SK-N-SH treated with all-trans-retinoic acid at 6 μM for 48 hours (cell line): ENCODE measurements at regions not wholly inside any gene's neighbourhood (a gene's known extent, or its start where the extent isn't known, plus 50 kb on each side); places are given as distances from the start of the nearest gene placed in this dataset.

Source experiments
- ATAC-seq: fragments of 200-7000 bp; cut with Tn5 transposase; 3 replicates; pipeline ENCODE4 v1.9.1; 2020; ENCODE audit warnings: mild to moderate bottlenecking, moderate library complexity
- ARNTL ChIP-seq: fragments of 450-650 bp; formaldehyde crosslinking; IDR thresholded peaks from 2 replicates; pipeline ENCODE4 v1.5.0; 2020; ENCODE audit warnings: low read depth, mild to moderate bottlenecking, moderate library complexity, borderline replicate concordance
- BACH2 ChIP-seq: fragments of 250-450 bp; sonication (Bioruptor Pico); IDR thresholded peaks from 2 replicates; pipeline ENCODE4 v1.9.0; 2021; ENCODE audit warnings: mild to moderate bottlenecking, borderline replicate concordance
- CSDC2 ChIP-seq: fragments of 250-450 bp; sonication (Bioruptor Pico); IDR thresholded peaks from 2 replicates; pipeline ENCODE4 v1.5.0; 2020; ENCODE audit warnings: mild to moderate bottlenecking, moderate library complexity
- ESRRG ChIP-seq: fragments of 250-450 bp; sonication (Bioruptor Pico); IDR thresholded peaks from 2 replicates; pipeline ENCODE4 v1.6.1; 2021; ENCODE audit warnings: mild to moderate bottlenecking
- GLIS3 ChIP-seq: fragments of 250-450 bp; sonication (Bioruptor Pico); IDR thresholded peaks from 2 replicates; pipeline ENCODE4 v1.5.0; 2020; ENCODE audit warnings: mild to moderate bottlenecking, moderate library complexity
- ISL1 ChIP-seq: fragments of 250-450 bp; sonication (Bioruptor Pico); IDR thresholded peaks from 2 replicates; pipeline ENCODE4 v2.1.2; 2022; ENCODE audit warnings: mild to moderate bottlenecking, moderate library complexity
- OSR1 ChIP-seq: fragments of 250-450 bp; sonication (Bioruptor Pico); IDR thresholded peaks from 2 replicates; pipeline ENCODE4 v1.8.0; 2022; ENCODE audit warnings: moderate library complexity, mild to moderate bottlenecking, inconsistent platforms
- PPARA ChIP-seq: fragments of 250-450 bp; sonication (Bioruptor Pico); IDR thresholded peaks from 2 replicates; pipeline ENCODE4 v1.5.0; 2020; ENCODE audit warnings: mild to moderate bottlenecking, borderline replicate concordance
- RARB ChIP-seq: fragments of 250-450 bp; sonication (Bioruptor Pico); IDR thresholded peaks from 2 replicates; pipeline ENCODE4 v1.8.0; 2021; ENCODE audit warnings: mild to moderate bottlenecking, moderate library complexity
- SNAI2 ChIP-seq: fragments of 250-450 bp; sonication (Bioruptor Pico); IDR thresholded peaks from 2 replicates; pipeline ENCODE4 v1.5.0; 2020; ENCODE audit warnings: mild to moderate bottlenecking, moderate library complexity
- TCF4 ChIP-seq: fragments of 250-450 bp; sonication (Bioruptor Pico); IDR thresholded peaks from 2 replicates; pipeline ENCODE4 v1.8.0; 2021; ENCODE audit warnings: mild to moderate bottlenecking, moderate library complexity, borderline replicate concordance
- TOX ChIP-seq: fragments of 250-450 bp; sonication (Bioruptor Pico); IDR thresholded peaks from 2 replicates; pipeline ENCODE4 v1.8.0; 2021; ENCODE audit warnings: mild to moderate bottlenecking, moderate library complexity, borderline replicate concordance
- ZC3H10 ChIP-seq: fragments of 250-450 bp; sonication (Bioruptor Pico); IDR thresholded peaks from 2 replicates; pipeline ENCODE4 v1.5.1; 2021; ENCODE audit warnings: mild to moderate bottlenecking, moderate library complexity
- ZFP3 ChIP-seq: fragments of 250-450 bp; sonication (Bioruptor Pico); IDR thresholded peaks from 2 replicates; pipeline ENCODE4 v1.5.0; 2020; ENCODE audit warnings: mild to moderate bottlenecking, moderate library complexity
- ZFP30 ChIP-seq: fragments of 450-650 bp; formaldehyde crosslinking; IDR thresholded peaks from 2 replicates; pipeline ENCODE4 v1.5.0; 2022; ENCODE audit warnings: mild to moderate bottlenecking, moderate library complexity
- ZNF565 ChIP-seq: fragments of 450-650 bp; formaldehyde crosslinking; conservative IDR thresholded peaks from 2 replicates; pipeline ENCODE4 v1.5.0; 2020; ENCODE audit warnings: low read depth, mild to moderate bottlenecking, moderate library complexity
- ZNF70 ChIP-seq: fragments of 450-650 bp; formaldehyde crosslinking; IDR thresholded peaks from 2 replicates; pipeline ENCODE4 v1.5.0; 2020; ENCODE audit warnings: mild to moderate bottlenecking, moderate library complexity
- ZNF8 ChIP-seq: fragments of 450-650 bp; formaldehyde crosslinking; IDR thresholded peaks from 2 replicates; pipeline ENCODE4 v1.5.0; 2020; ENCODE audit warnings: mild to moderate bottlenecking, moderate library complexity
- TF ChIP-seq, protein P1 (sequence below): fragments of 250-450 bp; sonication (Bioruptor Pico); IDR thresholded peaks from 2 replicates; pipeline ENCODE4 v1.5.0; 2020; ENCODE audit warnings: mild to moderate bottlenecking, moderate library complexity
- TF ChIP-seq, protein P2 (sequence below): fragments of 250-450 bp; sonication (Bioruptor Pico); IDR thresholded peaks from 2 replicates; pipeline ENCODE4 v1.8.0; 2021; ENCODE audit warnings: low read depth, mild to moderate bottlenecking, moderate library complexity, borderline replicate concordance
- TF ChIP-seq, protein P3 (sequence below): fragments of 250-450 bp; sonication (Bioruptor Pico); IDR thresholded peaks from 2 replicates; pipeline ENCODE4 v1.5.1; 2021; ENCODE audit warnings: mild to moderate bottlenecking, moderate library complexity
- TF ChIP-seq, protein P4 (sequence below): fragments of 250-450 bp; sonication (Bioruptor Pico); IDR thresholded peaks from 2 replicates; pipeline ENCODE4 v1.8.0; 2020; ENCODE audit warnings: mild to moderate bottlenecking, moderate library complexity, borderline replicate concordance
- TF ChIP-seq, protein P5 (sequence below): fragments of 250-450 bp; sonication (Bioruptor Pico); IDR thresholded peaks from 2 replicates; pipeline ENCODE4 v1.5.1; 2020; ENCODE audit warnings: low read depth, mild to moderate bottlenecking, moderate library complexity

DNA sequence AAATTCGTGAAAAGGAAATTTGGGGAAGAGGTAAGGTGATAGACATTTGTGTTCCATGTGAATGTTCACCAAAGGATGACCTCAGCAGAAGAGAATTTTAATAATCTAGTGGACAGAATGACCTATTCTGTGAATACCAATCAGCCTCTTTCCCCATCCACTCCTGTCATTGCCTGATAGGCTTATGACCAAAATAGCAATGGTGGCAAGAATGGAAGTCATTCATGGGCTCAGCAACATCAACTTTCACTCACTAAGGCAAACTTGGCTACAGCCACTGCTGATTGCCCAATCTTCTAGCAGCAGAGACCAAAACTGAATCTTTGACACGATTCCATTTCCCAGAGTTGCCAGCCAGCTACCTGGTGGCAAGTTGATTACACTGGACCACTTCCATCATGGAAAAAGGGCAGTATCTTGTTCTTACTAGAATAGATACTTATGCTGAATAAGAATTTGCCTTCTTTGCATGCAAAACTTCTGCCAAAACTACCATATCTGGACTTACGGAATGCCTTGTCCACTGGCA is 348.7 kb upstream of the PBX1 start:
- no peak for ATAC-seq
- TF ChIP-seq ZFP30 (CRISPR knock-in tag) (no peak), ZNF70 (CRISPR knock-in tag) (no peak), ARNTL (CRISPR knock-in tag) (no peak), CSDC2 (CRISPR knock-in tag) (no peak), OSR1 (CRISPR knock-in tag) (no peak), ZC3H10 (CRISPR knock-in tag) (no peak)

DNA sequence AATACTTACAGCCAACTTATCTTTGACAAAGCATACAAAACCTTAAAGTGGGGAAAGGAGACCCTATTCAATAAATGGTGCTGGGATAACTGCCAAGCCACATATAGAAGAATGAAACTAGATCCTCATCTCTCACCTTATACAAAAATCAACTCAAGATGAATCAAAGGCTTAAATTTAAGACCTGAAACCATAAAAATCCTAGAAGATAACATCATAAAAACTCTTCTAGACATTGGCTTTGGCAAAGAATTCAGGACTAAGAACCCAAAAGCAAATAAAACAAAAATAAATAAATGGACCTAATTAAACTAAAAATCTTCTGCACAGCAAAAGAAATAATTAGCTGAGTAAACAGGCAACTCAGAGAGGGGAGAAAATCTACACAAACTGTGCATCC is 335.6 kb upstream of the PBX1 start:
- TF ChIP-seq, protein P1, sequence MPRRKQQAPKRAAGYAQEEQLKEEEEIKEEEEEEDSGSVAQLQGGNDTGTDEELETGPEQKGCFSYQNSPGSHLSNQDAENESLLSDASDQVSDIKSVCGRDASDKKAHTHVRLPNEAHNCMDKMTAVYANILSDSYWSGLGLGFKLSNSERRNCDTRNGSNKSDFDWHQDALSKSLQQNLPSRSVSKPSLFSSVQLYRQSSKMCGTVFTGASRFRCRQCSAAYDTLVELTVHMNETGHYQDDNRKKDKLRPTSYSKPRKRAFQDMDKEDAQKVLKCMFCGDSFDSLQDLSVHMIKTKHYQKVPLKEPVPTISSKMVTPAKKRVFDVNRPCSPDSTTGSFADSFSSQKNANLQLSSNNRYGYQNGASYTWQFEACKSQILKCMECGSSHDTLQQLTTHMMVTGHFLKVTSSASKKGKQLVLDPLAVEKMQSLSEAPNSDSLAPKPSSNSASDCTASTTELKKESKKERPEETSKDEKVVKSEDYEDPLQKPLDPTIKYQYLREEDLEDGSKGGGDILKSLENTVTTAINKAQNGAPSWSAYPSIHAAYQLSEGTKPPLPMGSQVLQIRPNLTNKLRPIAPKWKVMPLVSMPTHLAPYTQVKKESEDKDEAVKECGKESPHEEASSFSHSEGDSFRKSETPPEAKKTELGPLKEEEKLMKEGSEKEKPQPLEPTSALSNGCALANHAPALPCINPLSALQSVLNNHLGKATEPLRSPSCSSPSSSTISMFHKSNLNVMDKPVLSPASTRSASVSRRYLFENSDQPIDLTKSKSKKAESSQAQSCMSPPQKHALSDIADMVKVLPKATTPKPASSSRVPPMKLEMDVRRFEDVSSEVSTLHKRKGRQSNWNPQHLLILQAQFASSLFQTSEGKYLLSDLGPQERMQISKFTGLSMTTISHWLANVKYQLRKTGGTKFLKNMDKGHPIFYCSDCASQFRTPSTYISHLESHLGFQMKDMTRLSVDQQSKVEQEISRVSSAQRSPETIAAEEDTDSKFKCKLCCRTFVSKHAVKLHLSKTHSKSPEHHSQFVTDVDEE: no peak
- TF ChIP-seq GLIS3 (CRISPR knock-in tag) (no peak), CSDC2 (CRISPR knock-in tag) (no peak), ZNF565 (CRISPR knock-in tag) (no peak), PPARA (CRISPR knock-in tag) (no peak), RARB (CRISPR knock-in tag) (no peak), ARNTL (CRISPR knock-in tag) (no peak), OSR1 (CRISPR knock-in tag) (no peak), ZFP30 (CRISPR knock-in tag) (no peak), TOX (CRISPR knock-in tag) (no peak), TCF4 (CRISPR knock-in tag) (no peak), SNAI2 (CRISPR knock-in tag) (no peak), ESRRG (CRISPR knock-in tag) (no peak), ZNF8 (CRISPR knock-in tag) (no peak)
- TF ChIP-seq, protein P2, sequence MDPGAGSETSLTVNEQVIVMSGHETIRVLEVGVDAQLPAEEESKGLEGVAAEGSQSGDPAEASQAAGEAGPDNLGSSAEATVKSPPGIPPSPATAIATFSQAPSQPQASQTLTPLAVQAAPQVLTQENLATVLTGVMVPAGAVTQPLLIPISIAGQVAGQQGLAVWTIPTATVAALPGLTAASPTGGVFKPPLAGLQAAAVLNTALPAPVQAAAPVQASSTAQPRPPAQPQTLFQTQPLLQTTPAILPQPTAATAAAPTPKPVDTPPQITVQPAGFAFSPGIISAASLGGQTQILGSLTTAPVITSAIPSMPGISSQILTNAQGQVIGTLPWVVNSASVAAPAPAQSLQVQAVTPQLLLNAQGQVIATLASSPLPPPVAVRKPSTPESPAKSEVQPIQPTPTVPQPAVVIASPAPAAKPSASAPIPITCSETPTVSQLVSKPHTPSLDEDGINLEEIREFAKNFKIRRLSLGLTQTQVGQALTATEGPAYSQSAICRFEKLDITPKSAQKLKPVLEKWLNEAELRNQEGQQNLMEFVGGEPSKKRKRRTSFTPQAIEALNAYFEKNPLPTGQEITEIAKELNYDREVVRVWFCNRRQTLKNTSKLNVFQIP: no peak

DNA sequence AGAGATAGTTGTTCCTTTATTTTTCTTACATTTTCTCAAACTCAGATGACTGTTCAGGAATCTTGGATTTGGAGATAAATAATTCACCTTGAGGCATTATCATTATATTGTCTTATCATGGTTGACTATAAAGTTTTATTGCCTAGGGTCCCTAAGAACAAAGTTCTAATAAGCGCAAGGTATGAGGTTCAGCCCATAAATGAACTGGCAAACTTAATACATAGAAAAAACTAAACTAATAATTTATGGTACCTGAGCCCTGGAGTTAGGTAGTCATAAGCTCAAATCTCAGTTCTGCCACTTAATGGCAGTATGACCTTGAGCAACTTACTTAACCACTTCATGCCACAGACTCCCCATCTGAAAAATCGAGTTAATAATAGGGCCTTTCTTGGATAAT is 334.0 kb upstream of the PBX1 start:
- no peak for ATAC-seq
- TF ChIP-seq RARB (CRISPR knock-in tag): no peak
- TF ChIP-seq TOX (CRISPR knock-in tag): no peak
- no peak for TF ChIP-seq ZFP30 (CRISPR knock-in tag)
- TF ChIP-seq, protein P3, sequence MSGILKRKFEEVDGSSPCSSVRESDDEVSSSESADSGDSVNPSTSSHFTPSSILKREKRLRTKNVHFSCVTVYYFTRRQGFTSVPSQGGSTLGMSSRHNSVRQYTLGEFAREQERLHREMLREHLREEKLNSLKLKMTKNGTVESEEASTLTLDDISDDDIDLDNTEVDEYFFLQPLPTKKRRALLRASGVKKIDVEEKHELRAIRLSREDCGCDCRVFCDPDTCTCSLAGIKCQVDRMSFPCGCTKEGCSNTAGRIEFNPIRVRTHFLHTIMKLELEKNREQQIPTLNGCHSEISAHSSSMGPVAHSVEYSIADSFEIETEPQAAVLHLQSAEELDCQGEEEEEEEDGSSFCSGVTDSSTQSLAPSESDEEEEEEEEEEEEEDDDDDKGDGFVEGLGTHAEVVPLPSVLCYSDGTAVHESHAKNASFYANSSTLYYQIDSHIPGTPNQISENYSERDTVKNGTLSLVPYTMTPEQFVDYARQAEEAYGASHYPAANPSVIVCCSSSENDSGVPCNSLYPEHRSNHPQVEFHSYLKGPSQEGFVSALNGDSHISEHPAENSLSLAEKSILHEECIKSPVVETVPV (CRISPR knock-in tag): no peak
- TF ChIP-seq, protein P1: no peak
- no peak for TF ChIP-seq PPARA (CRISPR knock-in tag)
- no peak for TF ChIP-seq BACH2 (CRISPR knock-in tag)
- no peak for TF ChIP-seq ZC3H10 (CRISPR knock-in tag)
- no peak for TF ChIP-seq ZFP3 (CRISPR knock-in tag)
- TF ChIP-seq, protein P2: no peak
- TF ChIP-seq ZNF70 (CRISPR knock-in tag): no peak
- TF ChIP-seq ARNTL (CRISPR knock-in tag): no peak
- no peak for TF ChIP-seq GLIS3 (CRISPR knock-in tag)
- TF ChIP-seq, protein P4, sequence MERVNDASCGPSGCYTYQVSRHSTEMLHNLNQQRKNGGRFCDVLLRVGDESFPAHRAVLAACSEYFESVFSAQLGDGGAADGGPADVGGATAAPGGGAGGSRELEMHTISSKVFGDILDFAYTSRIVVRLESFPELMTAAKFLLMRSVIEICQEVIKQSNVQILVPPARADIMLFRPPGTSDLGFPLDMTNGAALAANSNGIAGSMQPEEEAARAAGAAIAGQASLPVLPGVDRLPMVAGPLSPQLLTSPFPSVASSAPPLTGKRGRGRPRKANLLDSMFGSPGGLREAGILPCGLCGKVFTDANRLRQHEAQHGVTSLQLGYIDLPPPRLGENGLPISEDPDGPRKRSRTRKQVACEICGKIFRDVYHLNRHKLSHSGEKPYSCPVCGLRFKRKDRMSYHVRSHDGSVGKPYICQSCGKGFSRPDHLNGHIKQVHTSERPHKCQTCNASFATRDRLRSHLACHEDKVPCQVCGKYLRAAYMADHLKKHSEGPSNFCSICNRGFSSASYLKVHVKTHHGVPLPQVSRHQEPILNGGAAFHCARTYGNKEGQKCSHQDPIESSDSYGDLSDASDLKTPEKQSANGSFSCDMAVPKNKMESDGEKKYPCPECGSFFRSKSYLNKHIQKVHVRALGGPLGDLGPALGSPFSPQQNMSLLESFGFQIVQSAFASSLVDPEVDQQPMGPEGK (CRISPR knock-in tag): no peak
- TF ChIP-seq, protein P5, sequence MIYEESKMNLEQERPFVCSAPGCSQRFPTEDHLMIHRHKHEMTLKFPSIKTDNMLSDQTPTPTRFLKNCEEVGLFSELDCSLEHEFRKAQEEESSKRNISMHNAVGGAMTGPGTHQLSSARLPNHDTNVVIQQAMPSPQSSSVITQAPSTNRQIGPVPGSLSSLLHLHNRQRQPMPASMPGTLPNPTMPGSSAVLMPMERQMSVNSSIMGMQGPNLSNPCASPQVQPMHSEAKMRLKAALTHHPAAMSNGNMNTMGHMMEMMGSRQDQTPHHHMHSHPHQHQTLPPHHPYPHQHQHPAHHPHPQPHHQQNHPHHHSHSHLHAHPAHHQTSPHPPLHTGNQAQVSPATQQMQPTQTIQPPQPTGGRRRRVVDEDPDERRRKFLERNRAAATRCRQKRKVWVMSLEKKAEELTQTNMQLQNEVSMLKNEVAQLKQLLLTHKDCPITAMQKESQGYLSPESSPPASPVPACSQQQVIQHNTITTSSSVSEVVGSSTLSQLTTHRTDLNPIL (CRISPR knock-in tag): no peak
- no peak for TF ChIP-seq ISL1 (CRISPR knock-in tag)
- TF ChIP-seq CSDC2 (CRISPR knock-in tag): no peak
- no peak for TF ChIP-seq ZNF565 (CRISPR knock-in tag)
- TF ChIP-seq OSR1 (CRISPR knock-in tag): no peak
- no peak for TF ChIP-seq ZNF8 (CRISPR knock-in tag)
- TF ChIP-seq, all 23 proteins: peak for 0

More for the DNA sequence above, 335.6 kb upstream of the PBX1 start:
- ATAC-seq: no peak
